GM21526 (cell line): ENCODE measurements at regions not wholly inside any gene's neighbourhood (a gene's known extent, or its start where the extent isn't known, plus 50 kb on each side); places are given as distances from the start of the nearest gene placed in this dataset.

Source experiments
- ATAC-seq: cut with Tn5 transposase; IDR thresholded peaks from one replicate; pipeline ENCODE4 v1.9.1; 2021; ENCODE audit warnings: moderate library complexity; ENCODE audit not compliant: unreplicated experiment, low FRiP score

DNA sequence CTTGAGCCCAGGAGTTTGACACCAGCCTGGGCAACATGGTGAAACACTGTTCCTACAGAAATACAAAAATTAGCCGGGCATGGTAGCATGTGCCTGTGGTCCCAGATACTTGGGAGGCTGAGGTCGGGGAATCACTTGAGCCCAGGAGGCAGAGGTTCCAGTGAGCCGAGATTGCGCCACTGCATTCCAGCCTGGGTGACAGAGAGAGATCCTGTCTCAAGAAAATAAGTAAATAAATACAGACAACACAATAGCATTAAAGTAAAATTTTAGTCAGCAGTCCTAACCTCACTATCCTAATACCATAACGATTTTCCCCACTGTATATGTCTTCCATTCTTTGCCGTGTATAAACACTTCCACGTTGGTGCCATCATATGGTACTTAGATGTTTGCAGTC lies 83.0 kb upstream of the MBOAT2 start:
- ATAC-seq, result no peak

DNA sequence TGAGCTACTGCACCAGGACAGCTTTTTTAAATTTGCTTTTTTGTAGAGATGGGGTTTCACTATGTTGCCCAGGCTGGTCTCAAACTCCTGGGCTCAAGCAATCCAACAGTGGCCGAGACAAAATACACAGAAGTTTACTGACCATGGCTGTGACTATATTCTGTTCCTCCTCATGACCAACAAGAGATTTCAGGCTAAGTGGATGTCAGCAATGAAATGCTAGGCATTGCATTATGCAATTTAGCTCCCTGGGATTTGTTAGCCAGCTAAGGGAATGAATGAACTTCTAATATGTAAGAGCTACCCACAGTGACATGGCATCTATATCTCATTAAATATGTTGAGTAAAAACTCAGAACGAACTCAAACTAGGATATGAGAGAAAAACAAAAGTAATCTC lies 81.9 kb upstream of the MBOAT2 start:
- no peak for ATAC-seq

GRCh38 chr2:9083287-9083686 lies 79.8 kb upstream of the MBOAT2 start:
- ATAC-seq, result no peak

DNA sequence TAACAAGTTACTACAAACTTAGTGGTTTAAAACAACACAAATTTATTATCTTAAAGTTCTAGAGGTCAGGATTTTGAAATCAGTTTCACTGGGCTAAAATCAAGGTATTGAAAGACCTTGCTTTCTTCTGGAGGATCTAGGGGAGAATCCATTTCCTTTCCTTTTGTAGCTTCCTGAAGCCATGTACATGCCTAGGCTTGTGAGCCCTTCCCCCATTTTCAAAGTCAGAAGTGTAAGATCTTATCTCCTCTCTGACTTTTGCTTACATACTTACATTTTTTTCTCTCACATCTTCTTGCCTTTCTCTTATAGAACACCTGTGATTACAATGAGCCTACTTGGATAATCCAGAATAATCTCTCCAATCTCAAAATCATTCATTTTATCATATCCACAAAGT lies 78.7 kb upstream of the MBOAT2 start:
- ATAC-seq, result no peak

GRCh38 chr2:9081750-9082149 lies 78.3 kb upstream of the MBOAT2 start:
- ATAC-seq, result no peak

- ATAC-seq, result no peak
These were observed 74.9 kb upstream of the MBOAT2 start for GRCh38 chr2:9078405-9078804.

DNA sequence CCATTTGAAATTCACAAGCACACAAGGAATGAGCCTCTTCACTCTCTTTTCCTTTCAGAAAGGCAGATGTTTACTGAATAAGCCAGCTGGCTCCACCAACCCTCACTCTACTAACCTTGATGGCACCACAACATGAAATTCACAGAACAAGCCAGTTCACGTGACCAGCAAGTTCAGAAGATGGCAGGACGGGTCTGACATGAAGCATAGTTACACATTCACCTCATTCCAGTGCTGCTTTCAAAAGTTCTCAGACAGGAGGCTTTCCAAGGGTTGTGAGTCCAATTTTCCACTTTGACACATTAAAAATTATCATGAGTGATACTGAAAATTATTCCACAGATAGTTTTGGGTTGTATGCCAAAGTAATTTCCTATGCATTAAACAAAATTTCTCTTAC lies 74.2 kb upstream of the MBOAT2 start:
- no peak for ATAC-seq

- ATAC-seq, result no peak
These were observed 73.3 kb upstream of the MBOAT2 start for GRCh38 chr2:9076755-9077154.

- ATAC-seq, result no peak
These were observed 72.7 kb upstream of the MBOAT2 start for GRCh38 chr2:9076210-9076609.

- ATAC-seq, result no peak
These were observed 71.4 kb upstream of the MBOAT2 start for GRCh38 chr2:9074930-9075329.

- ATAC-seq, result no peak
These were observed 68.2 kb upstream of the MBOAT2 start for GRCh38 chr2:9071584-9072124.

DNA sequence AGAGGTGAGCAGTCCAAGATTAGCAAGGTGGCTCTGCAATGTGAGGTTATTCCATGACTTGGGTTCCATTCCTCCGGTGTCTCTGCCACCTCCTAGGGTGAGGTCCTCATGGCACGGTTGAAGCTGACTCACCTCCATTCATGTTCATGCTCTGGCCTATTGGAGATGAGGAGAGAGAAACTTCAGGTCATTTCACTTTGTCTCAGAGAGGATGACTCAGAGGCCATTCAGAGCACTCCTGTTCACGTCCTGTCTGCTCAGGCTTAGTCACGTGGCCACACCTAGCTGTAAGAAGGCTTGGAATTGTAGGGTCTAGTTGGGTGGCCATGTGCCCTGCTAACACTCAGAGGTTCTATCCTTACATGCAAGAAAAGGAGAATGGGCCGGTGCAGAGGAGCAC lies 67.5 kb upstream of the MBOAT2 start:
- ATAC-seq, result no peak

- no peak for ATAC-seq
These were observed 66.1 kb upstream of the MBOAT2 start for GRCh38 chr2:9069543-9069942.

- ATAC-seq, result no peak
These were observed 62.4 kb upstream of the MBOAT2 start for GRCh38 chr2:9065901-9066300.

DNA sequence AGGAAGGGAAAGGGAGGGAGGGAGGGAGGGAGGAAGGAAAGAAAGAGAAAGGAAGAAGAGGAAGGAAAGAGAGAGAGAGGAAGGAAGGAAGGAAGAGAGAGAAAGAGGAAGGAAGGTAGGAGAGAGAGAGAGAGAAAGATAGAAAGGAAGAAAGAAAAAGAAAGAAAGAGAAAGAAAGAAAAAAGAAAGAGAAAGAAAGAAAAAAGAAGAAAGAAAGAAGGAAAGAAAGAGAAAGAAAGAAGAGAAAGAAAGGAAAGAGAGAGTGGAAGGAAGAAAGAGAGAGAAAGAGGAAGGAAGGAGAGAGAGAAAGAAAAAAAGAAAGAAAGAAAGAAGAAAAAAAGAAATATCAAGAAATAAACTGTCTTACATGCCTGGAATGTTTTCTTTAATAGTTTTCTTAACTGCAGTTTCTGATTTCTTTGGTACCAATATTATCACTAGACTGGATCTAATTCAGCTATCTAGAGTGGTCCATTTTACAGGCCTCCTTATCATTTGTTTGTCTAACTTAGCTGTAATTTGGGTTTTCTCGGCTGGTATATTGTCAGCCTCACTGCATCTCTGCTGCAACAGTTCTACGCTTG lies 59.6 kb upstream of the MBOAT2 start:
- ATAC-seq, result no peak

GRCh38 chr2:9060819-9061218 lies 57.3 kb upstream of the MBOAT2 start:
- no peak for ATAC-seq

- no peak for ATAC-seq
These were observed 54.7 kb upstream of the MBOAT2 start for GRCh38 chr2:9057939-9058761.

GRCh38 chr2:9055471-9055870 lies 52.0 kb upstream of the MBOAT2 start:
- ATAC-seq, result no peak

- ATAC-seq, result no peak
These were observed 50.0 kb upstream of the MBOAT2 start for GRCh38 chr2:9053534-9053931.
